ENCODE measurements at regions not wholly inside any gene's neighbourhood (a gene's known extent, or its start where the extent isn't known, plus 50 kb on each side); places are given as distances from the start of the nearest gene placed in this dataset.

- Histone ChIP-seq H3K9ac (no peak overlapping the region), H3K4me2 (ENCODE audit: unreplicated experiment) (no peak overlapping the region), H3K27ac (no peak overlapping the region), H3F3A (ENCODE audit: insufficient read depth) (no peaks in the 10 kb centered on the region), H3K9me2 (ENCODE audit: insufficient read depth) (no peaks in the 10 kb centered on the region), H3K79me2 (ENCODE audit: insufficient read depth) (no peaks in the 10 kb centered on the region), H3K4me3 (no peak overlapping the region), H3K36me3 (ENCODE audit: low read depth) (no peaks in the 10 kb centered on the region), H3K9me3 (ENCODE audit: low read depth) (no peaks in the 10 kb centered on the region), H3K27me3 (replicated peaks; ENCODE audit: insufficient read depth) (no peaks in the 10 kb centered on the region), H4K20me1 (ENCODE audit: insufficient read depth) (no peaks in the 10 kb centered on the region), H3K4me1 (ENCODE audit: insufficient read depth) (no peaks in the 10 kb centered on the region), H2AFZ (no peak overlapping the region)
- no peak for DNase-seq
- 17 to 20% methylated on average over 9 of the region's 9 CpGs for WGBS, 2 experiments (ENCODE audit: low coverage in 1 of 2, low lambda C conversion rate in 2 of 2, missing lambda C conversion rate in 2 of 2)
- in situ Hi-C loops (cut with MboI), result no loop called here
- no peak for TF ChIP-seq EZH2phosphoT487 (IDR thresholded peaks at IDR 0.05; ENCODE audit: insufficient read depth, low read depth)
- no peak for TF ChIP-seq EZH2 (IDR thresholded peaks at IDR 0.05; ENCODE audit: insufficient read depth, poor library complexity, severe bottlenecking)
These were observed 452.7 kb downstream of the BCL11B start for GRCh38 chr14:98819132-98819866.

DNA sequence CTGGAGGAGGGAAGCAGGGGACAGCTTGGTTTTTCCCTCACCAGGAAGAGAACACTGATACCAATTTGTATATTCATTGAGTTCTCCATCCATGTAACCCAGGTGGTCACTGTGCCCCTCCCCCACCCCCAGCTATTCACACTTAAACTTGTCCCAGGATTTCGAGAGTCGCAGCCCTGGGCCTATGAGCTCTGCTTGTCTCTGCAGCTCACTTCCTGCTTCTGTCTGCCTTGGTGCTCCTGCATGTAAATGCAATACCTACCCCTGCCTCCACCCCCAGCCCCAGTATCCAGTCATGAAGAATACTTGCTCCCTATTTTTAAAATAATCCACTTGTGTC is 452.2 kb downstream of the BCL11B start:
- H3K36me3 ChIP-seq (ENCODE audit: low read depth), result no peaks in the 10 kb centered on the region
- no peak overlapping the region for H3K4me2 ChIP-seq (ENCODE audit: unreplicated experiment)
- no peak for DNase-seq
- no peaks in the 10 kb centered on the region for H3K9me2 ChIP-seq (ENCODE audit: insufficient read depth)
- H3K9ac ChIP-seq, result no peak overlapping the region
- H3K27ac ChIP-seq, result no peak overlapping the region
- WGBS, 2 experiments (ENCODE audit: low coverage in 1 of 2, low lambda C conversion rate in 2 of 2, missing lambda C conversion rate in 2 of 2), result 64 to 83% methylated on average over 2 of the region's 2 CpGs
- H3K79me2 ChIP-seq (ENCODE audit: insufficient read depth), result no peaks in the 10 kb centered on the region
- no peaks in the 10 kb centered on the region for H3F3A ChIP-seq (ENCODE audit: insufficient read depth)
- in situ Hi-C loops (cut with MboI), result no loop called here
- TF ChIP-seq EZH2phosphoT487 (IDR thresholded peaks at IDR 0.05; ENCODE audit: insufficient read depth, low read depth) (no peak), EZH2 (IDR thresholded peaks at IDR 0.05; ENCODE audit: insufficient read depth, poor library complexity, severe bottlenecking) (no peak)
- no peaks in the 10 kb centered on the region for H3K27me3 ChIP-seq (replicated peaks; ENCODE audit: insufficient read depth)
- H3K4me3 ChIP-seq, result no peak overlapping the region
- H2AFZ ChIP-seq, result no peak overlapping the region
- H3K4me1 ChIP-seq (ENCODE audit: insufficient read depth), result no peaks in the 10 kb centered on the region
- no peaks in the 10 kb centered on the region for H3K9me3 ChIP-seq (ENCODE audit: low read depth)
- no peaks in the 10 kb centered on the region for H4K20me1 ChIP-seq (ENCODE audit: insufficient read depth)

DNA sequence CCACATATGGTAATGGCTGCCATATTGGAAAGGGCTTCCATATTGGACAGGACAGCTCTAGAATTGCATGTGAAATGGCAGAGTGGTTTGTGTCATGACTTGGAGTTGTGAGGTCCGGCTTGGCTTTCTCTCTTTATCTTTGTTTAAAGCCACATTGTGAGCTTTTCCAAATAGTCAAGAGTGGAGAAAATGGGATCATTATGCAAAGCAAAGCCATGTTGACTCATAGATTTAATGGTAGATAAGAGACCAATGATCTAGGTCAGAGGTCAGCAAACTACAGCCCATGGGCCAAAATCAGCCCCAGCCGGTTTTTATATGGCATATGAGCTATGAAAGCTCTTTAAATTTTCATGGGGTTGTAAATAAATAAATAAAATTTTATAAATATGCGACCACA is 449.1 kb downstream of the BCL11B start:
- Histone ChIP-seq H3K4me3 (no peak overlapping the region), H3K9ac (no peak overlapping the region), H3K9me2 (ENCODE audit: insufficient read depth) (no peaks in the 10 kb centered on the region), H3F3A (ENCODE audit: insufficient read depth) (no peaks in the 10 kb centered on the region), H4K20me1 (ENCODE audit: insufficient read depth) (no peaks in the 10 kb centered on the region), H3K79me2 (ENCODE audit: insufficient read depth) (no peaks in the 10 kb centered on the region), H3K27me3 (replicated peaks; ENCODE audit: insufficient read depth) (no peaks in the 10 kb centered on the region), H3K27ac (no peak overlapping the region), H3K4me2 (ENCODE audit: unreplicated experiment) (no peak overlapping the region), H2AFZ (no peak overlapping the region), H3K36me3 (ENCODE audit: low read depth) (no peaks in the 10 kb centered on the region), H3K4me1 (ENCODE audit: insufficient read depth) (no peaks in the 10 kb centered on the region), H3K9me3 (ENCODE audit: low read depth) (no peaks in the 10 kb centered on the region)
- TF ChIP-seq EZH2 (IDR thresholded peaks at IDR 0.05; ENCODE audit: insufficient read depth, poor library complexity, severe bottlenecking) (no peak), EZH2phosphoT487 (IDR thresholded peaks at IDR 0.05; ENCODE audit: insufficient read depth, low read depth) (no peak)
- 47 to 50% methylated on average over 3 of the region's 3 CpGs for WGBS, 2 experiments (ENCODE audit: low coverage in 1 of 2, low lambda C conversion rate in 2 of 2, missing lambda C conversion rate in 2 of 2)
- DNase-seq, result no peak
- in situ Hi-C loops (cut with MboI), result no loop called here

DNA sequence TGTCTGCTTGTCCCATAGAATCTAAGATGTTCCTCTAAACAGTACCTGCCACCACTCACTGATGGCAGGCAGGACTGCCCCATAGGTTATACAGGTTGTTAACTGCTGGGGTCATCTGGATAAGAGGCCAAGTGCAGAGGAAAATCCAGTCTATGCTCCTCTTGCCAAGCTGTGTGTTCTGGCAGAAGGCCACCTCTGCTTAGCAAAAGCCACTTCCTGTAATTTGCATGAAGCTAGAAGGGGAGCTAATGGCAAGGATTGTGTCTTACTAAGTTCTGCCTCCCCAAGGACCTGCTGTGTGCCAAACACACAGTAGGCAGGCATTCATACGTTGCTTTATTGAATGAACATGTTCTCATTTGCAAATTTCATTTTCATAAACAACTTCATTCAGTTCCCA is 445.4 kb downstream of the BCL11B start:
- 29 to 38% methylated on average over 1 of the region's 1 CpG for WGBS, 2 experiments (ENCODE audit: low coverage in 1 of 2, low lambda C conversion rate in 2 of 2, missing lambda C conversion rate in 2 of 2)
- in situ Hi-C loops (cut with MboI), result no loop called here
- no peak for TF ChIP-seq EZH2 (IDR thresholded peaks at IDR 0.05; ENCODE audit: insufficient read depth, poor library complexity, severe bottlenecking)
- no peak for TF ChIP-seq EZH2phosphoT487 (IDR thresholded peaks at IDR 0.05; ENCODE audit: insufficient read depth, low read depth)

More for the DNA sequence above, 445.4 kb downstream of the BCL11B start:
- H3K36me3 ChIP-seq (ENCODE audit: low read depth), result no peaks in the 10 kb centered on the region
- H3K4me2 ChIP-seq (ENCODE audit: unreplicated experiment), result no peak overlapping the region
- no peak overlapping the region for H3K4me3 ChIP-seq
- H4K20me1 ChIP-seq (ENCODE audit: insufficient read depth), result no peaks in the 10 kb centered on the region
- no peak overlapping the region for H2AFZ ChIP-seq
- H3K4me1 ChIP-seq (ENCODE audit: insufficient read depth), result no peaks in the 10 kb centered on the region
- no peaks in the 10 kb centered on the region for H3K79me2 ChIP-seq (ENCODE audit: insufficient read depth)
- H3K9ac ChIP-seq, result no peak overlapping the region
- no peaks in the 10 kb centered on the region for H3K27me3 ChIP-seq (replicated peaks; ENCODE audit: insufficient read depth)
- no peaks in the 10 kb centered on the region for H3F3A ChIP-seq (ENCODE audit: insufficient read depth)
- no peaks in the 10 kb centered on the region for H3K9me2 ChIP-seq (ENCODE audit: insufficient read depth)
- H3K27ac ChIP-seq, result no peak overlapping the region
- no peaks in the 10 kb centered on the region for H3K9me3 ChIP-seq (ENCODE audit: low read depth)
- DNase-seq, result no peak

All from GM23248 (cell line).